GM20431 (cell line): ENCODE measurements at regions not wholly inside any gene's neighbourhood (a gene's known extent, or its start where the extent isn't known, plus 50 kb on each side); places are given as distances from the start of the nearest gene placed in this dataset.

Source experiments
- in situ Hi-C: fragments of 300-500 bp; cut with MseI, MboI; formaldehyde crosslinking; loops from one replicate; pipeline ENCODE4 v1.15.0; 2020; ENCODE audit warnings: low sequenced_read_pairs; ENCODE audit not compliant: unreplicated experiment

DNA sequence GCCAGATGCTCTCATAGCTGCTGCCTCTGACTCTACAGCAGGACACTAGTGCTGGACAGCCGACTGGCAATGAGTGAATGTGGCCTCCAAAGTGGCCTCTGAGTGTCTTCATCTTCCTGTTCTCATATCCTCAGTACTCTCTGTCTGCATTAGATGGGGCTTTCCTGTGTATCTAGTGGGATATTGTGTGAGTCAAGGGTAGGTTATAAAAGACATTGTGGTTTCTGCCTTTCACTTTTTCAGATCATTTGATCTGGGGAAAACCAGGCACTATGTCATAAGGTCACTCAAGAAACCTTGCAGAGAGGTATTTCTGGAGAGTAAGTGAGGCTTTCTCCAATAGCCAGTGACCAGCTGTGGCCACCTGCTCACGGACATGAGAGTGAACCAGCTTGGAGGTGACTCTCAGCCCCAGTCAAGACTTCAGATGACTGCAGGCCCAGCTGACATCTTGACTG is 333.6 kb upstream of the NCAM1 start:
- in situ Hi-C loops, result no loop called here

GRCh38 chr11:112628676-112629075 is 332.5 kb upstream of the NCAM1 start:
- in situ Hi-C loops, result no loop called here

DNA sequence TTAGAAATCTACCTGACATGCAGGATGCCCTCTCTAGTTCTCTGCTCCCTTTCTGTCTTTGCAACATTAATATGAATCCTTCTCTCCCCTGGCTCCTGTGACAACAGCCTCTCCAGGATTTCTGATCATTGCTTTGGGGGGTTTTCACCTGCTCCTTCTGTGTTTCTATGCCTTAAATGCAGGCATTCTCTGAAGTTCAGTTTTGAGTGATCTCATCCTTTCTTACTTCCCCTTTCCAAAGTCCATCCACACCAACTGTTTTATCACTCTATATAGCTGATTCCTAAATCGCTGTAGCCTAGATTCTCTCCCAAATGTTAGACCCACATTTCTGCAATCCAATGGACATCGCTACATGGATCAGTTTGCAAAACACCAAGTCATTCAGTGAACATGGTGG is 330.7 kb upstream of the NCAM1 start:
- in situ Hi-C loops, result no loop called here

DNA sequence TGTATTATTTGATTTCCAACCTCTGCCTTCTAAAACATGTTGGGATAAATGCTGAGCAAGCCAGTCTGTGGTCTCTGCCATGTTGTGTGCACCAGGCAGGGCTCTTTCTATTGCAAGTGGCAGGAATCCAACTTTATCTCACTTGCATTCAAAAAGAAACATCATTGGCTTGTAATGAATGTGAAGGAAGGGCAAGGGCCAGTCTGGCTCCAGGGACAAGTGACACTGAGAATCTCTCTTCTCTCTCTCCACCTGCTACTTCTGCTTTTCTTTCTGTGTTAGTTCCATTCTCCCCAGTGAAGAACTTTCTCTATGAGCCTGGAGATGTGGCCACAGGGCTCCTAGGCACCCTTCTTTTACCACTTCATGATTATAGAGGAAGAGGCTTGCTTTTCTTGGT is 329.9 kb upstream of the NCAM1 start:
- in situ Hi-C loops, result no loop called here

DNA sequence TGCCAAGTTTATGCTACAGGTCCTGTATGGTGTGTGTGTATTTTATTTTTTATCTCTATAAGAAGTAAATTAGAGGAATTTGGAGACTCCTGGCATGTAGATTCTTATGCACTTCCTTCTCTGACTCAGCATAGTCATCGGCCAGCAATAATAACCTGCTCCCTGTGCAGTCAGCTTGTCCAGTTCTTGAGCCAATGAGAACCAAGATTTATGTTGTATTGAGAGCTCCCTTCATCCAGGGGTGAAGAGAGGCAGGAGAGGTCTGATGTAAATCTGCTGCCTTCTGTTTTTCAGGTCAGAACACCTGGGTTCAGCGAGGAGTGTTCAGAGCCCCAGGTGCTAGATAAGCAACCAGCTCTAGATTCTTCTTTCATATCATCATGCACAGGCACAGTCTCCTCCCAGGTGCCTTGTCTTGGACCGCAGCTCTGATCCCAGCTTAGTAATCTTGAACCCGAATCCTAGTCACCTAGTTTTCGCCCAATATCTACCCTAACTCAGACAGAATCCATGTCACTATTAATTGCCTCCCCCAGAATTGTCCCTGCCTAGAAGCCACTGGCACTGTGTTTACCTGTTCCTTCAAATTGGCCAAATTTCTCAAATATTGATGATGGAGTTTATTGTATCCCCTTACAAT is 328.2 kb upstream of the NCAM1 start:
- in situ Hi-C loops, result no loop called here

GRCh38 chr11:112634551-112634950 is 326.7 kb upstream of the NCAM1 start:
- in situ Hi-C loops, result no loop called here

DNA sequence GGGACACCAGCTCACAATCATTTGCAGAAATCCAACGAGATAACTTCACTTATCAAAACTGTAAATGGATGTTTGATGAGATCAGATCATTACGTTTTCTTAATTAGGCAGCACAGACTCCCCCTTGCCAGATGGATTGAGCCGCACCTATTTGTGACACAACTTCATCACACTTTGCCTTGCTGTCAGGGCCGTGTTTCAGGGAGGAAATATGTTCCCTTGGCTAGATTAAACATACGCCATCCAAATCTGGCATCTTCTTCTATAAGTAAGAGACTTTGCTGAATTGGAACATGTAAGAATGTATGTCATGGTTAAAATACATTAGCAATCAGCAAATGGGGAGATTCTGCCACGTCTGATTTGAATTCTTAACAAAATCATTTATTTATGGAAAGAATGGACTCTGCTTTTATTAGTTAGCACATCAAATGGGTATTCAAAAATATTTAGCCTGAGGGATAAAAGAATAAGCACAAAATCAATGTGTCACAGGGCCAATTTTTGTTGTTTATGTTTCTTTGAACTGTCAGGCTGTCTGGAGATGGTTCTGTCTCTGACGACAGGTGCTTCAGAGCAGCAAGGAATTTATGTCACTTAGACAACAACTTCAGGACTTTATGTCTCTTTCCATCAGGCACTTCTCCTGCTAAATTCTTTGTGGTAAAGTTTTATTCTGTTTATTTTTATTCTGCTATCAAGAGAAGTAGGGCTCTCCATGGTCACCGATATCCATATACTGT is 326.1 kb upstream of the NCAM1 start:
- in situ Hi-C loops, result no loop called here

GRCh38 chr11:112637076-112637475 is 324.1 kb upstream of the NCAM1 start:
- in situ Hi-C loops, result no loop called here

DNA sequence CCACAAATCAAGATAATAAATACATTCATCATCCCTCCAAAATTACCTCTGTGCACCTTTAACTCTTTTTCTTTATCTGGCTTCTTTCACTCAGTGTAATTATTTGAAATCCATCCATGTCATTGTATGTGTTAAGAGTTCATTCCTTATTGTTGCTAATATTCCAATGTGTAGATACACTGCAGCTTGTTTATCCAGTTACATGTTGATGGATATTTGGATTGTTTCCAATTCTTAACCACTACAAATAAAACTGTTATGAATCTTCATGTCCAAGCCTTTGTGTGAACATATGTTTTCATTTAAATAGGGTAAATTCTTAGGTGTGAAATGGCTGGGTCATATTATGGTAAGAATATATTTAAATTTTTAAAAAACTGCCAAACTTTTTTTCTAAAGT is 323.3 kb upstream of the NCAM1 start:
- in situ Hi-C loops, result no loop called here

- in situ Hi-C loops, result no loop called here
These were observed 321.8 kb upstream of the NCAM1 start for GRCh38 chr11:112639469-112639868.

DNA sequence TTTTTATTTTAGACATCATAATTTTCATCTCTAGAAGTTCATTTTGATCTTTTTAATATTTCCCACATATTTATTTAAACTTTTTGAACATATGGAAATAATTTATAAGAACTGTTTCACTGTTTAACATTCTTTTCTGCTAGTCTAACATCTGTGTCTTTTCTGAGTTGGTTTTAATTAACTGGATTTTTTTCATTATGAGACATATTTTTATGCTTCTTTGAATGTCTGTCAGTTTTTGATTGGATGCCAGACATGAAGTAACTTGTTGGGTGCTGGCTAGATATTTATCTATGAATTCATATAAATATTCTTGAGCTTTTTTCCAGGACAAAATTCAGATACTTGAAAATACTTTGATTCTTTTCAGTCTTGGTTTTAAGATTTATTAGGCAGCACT is 317.8 kb upstream of the NCAM1 start:
- in situ Hi-C loops, result no loop called here

- in situ Hi-C loops, result no loop called here
These were observed 316.6 kb upstream of the NCAM1 start for GRCh38 chr11:112644410-112645131.

- in situ Hi-C loops, result no loop called here
These were observed 311.4 kb upstream of the NCAM1 start for GRCh38 chr11:112649856-112650255.

DNA sequence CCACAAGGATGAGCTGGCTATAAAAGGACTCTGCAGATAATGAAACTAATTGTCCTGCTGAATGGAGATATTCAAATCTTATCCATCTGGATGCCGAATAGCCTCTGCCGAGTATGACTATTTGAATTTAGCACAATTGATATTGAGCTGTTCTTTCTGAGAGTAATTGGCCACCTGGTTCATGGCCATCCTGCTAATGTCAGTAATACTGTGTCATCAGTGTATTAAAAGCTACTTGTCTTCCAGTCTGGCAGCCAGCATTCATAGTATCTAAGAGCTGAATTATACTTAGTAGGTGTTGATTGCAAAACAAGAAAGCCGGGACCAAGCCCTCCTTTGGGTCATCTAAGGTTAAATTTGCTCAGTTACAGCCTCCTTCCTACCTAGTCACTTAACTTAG is 310.7 kb upstream of the NCAM1 start:
- in situ Hi-C loops, result no loop called here

DNA sequence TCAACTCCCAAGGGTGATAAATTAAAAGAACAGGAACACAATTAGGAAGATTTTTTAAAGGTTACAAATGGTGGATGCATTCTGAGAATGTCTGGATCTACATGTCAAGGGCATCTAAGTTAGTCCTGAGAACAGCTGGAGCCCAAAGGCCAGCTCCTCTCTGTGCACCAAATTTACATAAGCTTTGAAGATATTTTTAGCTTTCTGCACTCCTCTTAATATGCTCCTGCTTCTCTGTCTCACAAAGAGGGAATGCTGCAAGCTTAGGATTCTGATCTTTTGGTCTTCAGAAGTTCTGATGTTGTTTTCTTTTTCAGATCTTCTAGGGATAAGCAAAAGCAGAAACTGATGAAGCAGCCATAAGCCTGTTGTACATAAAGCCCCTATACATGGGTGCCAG is 309.8 kb upstream of the NCAM1 start:
- in situ Hi-C loops, result no loop called here

- in situ Hi-C loops, result no loop called here
These were observed 308.3 kb upstream of the NCAM1 start for GRCh38 chr11:112652786-112653390.

GRCh38 chr11:112655371-112655770 is 305.8 kb upstream of the NCAM1 start:
- in situ Hi-C loops, result no loop called here

- in situ Hi-C loops, result no loop called here
These were observed 304.3 kb upstream of the NCAM1 start for GRCh38 chr11:112656772-112657428.

- in situ Hi-C loops, result no loop called here
These were observed 302.8 kb upstream of the NCAM1 start for GRCh38 chr11:112658431-112658878.

DNA sequence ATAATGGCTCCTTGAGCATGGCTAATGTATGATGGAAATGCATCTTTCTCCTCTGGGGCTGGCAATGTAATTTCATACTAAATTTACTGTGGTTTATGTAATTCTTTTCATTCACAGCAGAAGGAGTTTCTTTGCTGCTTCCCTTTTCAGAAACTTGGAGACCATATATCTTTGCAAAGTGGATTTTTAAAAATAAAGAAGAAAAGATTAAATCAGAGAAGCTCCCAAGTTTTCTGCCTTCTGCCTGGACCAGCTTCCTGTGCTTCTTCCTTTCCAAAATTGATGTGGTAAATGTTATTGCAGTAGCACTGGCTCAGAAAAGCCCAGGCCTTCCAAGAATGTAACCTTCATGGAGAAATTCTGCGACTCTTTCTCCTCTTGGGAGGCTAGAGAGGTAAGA is 300.1 kb upstream of the NCAM1 start:
- in situ Hi-C loops, result no loop called here
